Stimulated activated CD4-positive, alpha-beta T cell treated with anti-CD3 and anti-CD28 coated beads, Interleukin-1b, Interleukin-23, amount 100 ng/mL, for 4 hours (primary cell): ENCODE measurements at regions not wholly inside any gene's neighbourhood (a gene's known extent, or its start where the extent isn't known, plus 50 kb on each side); places are given as distances from the start of the nearest gene placed in this dataset.

Experiments used
- DNase-seq, 2 donors: peaks; one replicate each; pipeline ENCODE4 v3.0.0-alpha.2; 2020; ENCODE audit warnings: low read depth in 2 of 2

GRCh38 chr22:49305214-49305965, 522.3 kb downstream of the BRD1 start:
- peak; percentile 38 to 66 for DNase-seq

GRCh38 chr22:49303781-49304461, 523.8 kb downstream of the BRD1 start:
- no peak for DNase-seq

- DNase-seq: no peak
Observed at GRCh38 chr22:49303061-49303735, 524.5 kb downstream of the BRD1 start.

- no peak for DNase-seq
Observed at GRCh38 chr22:49302530-49302929, 525.1 kb downstream of the BRD1 start.

GRCh38 chr22:49302150-49302460, 525.6 kb downstream of the BRD1 start:
- no peak for DNase-seq

- DNase-seq: no peak
Observed at GRCh38 chr22:49301398-49302149, 526.1 kb downstream of the BRD1 start.

- DNase-seq: no peak
Observed at GRCh38 chr22:49300951-49301397, 526.7 kb downstream of the BRD1 start.

DNA sequence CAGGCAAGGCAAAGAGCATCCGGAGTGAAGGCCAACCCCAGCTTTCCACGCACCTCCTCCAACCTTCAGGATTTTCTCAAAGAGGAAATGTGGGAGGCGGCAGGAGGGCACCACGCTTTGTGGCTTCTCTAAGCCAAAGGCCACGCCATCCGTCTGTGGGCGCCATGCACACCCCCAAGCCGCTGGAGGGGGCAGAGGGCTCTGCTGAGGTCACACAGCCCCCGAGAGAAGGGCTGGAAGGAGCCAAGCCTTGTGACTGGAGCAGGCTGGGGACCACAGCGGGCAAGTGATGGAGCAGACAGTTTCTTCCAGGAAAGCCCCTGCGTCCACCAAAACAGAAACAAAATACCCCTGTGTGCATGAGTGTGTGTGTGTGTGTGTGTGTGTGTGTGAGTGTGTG, 527.4 kb downstream of the BRD1 start:
- no peak for DNase-seq

DNA sequence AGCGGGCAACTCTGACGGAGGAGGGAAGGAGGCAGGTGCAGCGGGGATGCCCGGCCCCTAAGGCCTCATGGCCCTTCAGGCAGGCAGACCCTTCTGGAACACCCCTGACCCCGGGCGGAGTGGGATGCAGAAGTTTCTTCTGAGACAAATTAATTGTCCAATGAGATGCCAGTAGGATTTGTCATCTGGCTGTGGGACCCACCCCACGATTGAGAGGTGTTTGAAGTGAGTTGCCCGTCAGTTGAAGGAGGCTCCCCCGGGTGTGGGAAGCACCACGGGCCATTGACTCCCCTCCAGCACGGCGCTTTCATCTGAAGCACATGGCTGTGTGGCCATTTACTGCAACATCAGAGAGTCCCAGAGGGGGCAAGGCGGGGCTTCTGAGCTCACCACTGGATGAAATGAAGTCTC, 527.8 kb downstream of the BRD1 start:
- DNase-seq: no peak

- no peak for DNase-seq
Observed at GRCh38 chr22:49298834-49299750, 528.6 kb downstream of the BRD1 start.

- no peak for DNase-seq
Observed at GRCh38 chr22:49297871-49298721, 529.6 kb downstream of the BRD1 start.

GRCh38 chr22:49297286-49297870, 530.3 kb downstream of the BRD1 start:
- DNase-seq: no peak

- DNase-seq: no peak
Observed at GRCh38 chr22:49296561-49296960, 531.1 kb downstream of the BRD1 start.

- no peak for DNase-seq
Observed at GRCh38 chr22:49295851-49296560, 531.7 kb downstream of the BRD1 start.

- DNase-seq: no peak
Observed at GRCh38 chr22:49295465-49295743, 532.3 kb downstream of the BRD1 start.

DNA sequence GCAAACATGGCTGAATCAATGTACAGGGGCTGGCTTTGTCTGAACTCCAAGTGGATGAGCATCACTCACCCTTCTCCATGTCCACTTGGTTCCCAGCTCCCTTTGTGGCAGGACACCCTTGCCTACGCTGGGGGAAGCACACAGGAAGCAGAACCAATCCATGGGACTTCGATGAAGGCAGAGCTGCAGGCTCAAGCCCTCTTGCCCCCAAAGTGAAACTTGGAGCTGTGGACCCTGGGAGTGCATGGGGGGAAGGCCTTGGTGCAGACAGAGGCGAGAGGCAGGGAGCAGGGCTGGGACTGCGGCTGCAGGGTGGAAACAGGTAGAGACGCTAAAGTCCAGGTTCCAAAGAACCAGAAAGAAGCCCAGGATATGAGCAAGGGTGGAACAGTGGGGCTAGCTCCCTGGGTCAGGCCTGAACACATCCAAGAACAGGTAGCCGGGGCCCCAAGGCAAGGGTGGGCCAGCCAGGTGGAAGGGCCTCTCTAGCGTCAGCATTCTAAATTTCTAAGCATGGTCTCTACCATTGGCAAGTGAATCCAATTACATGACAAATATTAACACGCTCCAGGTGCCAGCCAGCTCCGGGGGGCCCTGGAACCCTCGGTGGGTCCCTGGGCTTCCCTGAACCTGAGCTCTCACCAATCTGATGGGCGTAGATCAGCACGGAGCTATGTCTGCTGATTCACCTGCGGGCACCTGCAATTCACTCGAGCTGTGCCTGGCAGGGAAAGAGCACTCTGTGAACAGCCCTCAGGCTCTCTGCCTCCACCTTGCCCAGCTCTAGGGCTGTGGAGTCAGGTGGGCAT, 532.8 kb downstream of the BRD1 start:
- DNase-seq: no peak

DNA sequence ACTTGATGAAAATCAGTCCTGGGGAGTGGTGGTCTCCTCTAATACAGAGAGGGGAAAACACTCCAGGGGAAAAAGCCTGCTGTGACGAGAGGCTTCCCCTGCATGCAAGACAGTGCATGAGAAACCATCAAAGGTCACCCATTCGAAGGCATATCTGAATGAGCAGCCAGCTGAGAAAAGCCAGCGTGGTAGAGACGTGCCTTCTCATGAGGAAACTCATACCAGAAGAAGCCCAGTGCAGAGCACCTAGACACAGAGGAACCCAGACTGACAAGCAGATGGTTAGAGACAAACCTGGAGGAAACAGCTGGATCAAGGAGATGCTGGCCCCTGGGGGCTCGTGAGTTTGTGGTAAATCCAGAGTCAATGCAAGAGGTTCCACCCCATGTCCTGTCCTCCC, 534.8 kb downstream of the BRD1 start:
- DNase-seq: no peak

DNA sequence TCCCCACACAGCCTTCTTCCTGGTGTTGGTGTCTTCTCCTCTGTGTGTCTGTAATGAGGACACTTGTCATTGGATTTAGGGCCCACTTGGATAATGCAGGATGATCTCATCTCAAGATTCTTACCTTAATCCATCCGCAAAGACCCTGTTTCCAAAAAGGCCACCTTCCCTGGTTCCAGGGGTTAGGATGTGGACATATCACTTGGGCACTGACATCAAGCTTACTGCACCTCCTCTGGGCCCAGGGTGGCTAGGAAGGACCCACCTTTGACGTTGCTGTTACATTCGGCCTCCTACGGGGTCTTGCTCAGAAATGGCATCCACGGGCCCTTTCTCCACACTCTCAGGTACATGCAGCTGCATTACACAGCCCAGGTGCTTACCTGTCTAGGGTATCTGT, 535.9 kb downstream of the BRD1 start:
- no peak for DNase-seq

GRCh38 chr22:49291169-49291568, 536.5 kb downstream of the BRD1 start:
- no peak for DNase-seq
